GM18868 (cell line): ENCODE measurements at regions not wholly inside any gene's neighbourhood (a gene's known extent, or its start where the extent isn't known, plus 50 kb on each side); places are given as distances from the start of the nearest gene placed in this dataset.
"Not testable (repeated sequence)": the region's sequence is repeated elsewhere in the genome, so short reads cannot be mapped to it uniquely, and the experiment has no call there.

ENCODE experiments used
- ATAC-seq: cut with Tn5 transposase; IDR thresholded peaks from one replicate; pipeline ENCODE4 v1.9.1; 2021; ENCODE audit warnings: mild to moderate bottlenecking, moderate library complexity; ENCODE audit not compliant: unreplicated experiment

DNA sequence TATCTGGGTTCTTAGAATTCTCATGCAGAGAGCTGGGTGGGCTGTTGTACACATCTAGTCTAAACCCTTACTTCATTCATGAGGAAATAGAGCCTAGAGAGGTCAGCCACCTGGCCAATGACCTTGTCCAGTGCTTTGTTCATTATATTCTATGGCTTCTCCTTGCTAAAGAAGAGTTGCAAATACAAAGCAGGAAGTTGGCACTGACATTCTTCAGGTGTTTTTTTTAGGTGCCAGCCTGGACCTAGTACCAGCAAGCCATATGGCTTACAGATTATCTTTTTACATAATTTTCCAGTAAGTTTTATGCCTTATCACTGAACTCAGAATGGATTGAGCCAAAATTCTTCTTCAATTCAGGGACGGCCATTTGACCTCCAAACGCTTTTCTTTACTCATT is 54.7 kb upstream of the PGM2 start:
- ATAC-seq: no peak

DNA sequence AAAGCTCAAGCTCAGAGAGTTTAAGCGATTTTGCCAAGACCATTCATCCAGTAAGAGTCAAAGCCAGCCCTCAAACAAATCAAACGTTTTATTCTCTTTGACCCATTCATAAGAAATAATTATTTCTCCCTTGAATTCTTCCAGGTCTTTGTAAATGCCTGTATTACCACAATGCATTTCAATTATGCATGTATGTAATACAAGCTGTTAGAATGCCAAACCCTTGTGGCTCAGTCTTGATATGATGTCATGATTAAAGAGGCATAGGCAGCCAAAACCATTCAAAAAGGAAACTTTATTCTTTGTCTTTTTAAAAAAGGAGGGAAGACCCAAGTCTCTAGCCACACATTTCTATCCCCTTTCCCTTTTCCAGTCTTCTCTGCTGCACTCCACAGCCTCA is 56.5 kb upstream of the PGM2 start:
- ATAC-seq: no peak

DNA sequence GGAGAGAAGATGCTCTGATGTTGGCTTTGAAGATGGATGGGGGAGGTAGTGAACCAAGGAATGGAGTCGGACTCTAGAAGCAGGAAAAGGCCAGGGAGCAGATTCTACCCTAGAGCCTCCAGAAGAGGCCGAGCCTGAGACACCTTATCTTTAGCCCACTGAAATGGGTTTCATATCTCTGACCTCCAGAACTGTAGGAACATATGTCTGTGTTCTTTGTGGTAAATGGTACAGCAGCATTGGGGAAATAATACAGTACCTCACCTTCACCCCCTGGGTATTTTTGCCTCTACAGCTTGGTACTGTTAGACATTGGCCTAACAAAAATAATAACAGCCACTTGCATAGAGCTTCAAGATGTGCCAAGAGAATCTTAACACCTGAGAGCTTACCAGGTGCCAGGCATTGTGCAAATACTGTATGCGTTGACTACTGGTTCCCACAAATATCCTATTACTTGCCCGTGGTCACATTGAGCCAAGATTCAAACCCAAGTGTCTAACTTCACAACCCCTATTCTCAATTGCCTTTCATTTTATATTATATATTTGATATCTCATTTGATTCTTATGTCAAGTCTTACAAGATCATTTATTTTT is 57.0 kb upstream of the PGM2 start:
- no peak for ATAC-seq

DNA sequence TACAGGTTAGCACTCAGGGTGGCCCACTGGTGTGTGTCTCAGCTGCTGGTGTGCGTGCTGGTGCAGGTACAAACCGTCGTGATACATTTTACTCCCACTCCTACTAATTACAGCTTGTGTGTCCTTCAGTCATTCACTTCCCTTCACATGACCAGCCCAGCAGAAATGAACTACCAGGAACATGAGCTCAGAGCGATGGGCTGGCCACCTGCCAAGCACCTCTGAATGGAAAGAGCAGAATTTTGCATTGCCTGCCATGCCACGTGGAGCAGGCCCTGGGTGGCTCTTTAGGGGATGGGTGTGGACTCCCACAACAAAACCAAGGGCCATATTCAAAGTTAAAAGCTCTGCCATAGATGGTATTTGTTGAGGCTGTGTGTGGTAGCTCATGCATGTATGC is 58.9 kb upstream of the PGM2 start:
- ATAC-seq: no peak

DNA sequence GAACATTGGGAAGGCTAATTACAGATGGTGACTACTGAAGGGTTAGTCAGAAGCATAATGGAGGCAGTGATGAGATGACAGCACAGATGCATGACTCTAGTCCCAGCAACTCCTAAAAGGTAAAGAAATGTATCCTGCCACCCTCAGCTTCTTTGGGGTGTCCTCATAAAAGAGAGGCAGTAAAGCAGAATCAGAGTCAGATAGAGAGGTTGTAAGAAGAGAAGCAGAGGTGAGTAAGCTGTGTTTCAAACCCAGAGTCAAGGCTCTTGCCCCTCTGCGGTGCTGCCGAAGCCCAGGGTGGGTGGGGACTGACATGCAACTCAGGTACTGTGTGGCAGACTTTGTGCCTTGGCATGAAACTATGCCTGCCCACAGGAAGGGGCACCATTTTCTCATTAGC is 59.5 kb upstream of the PGM2 start:
- no peak for ATAC-seq

DNA sequence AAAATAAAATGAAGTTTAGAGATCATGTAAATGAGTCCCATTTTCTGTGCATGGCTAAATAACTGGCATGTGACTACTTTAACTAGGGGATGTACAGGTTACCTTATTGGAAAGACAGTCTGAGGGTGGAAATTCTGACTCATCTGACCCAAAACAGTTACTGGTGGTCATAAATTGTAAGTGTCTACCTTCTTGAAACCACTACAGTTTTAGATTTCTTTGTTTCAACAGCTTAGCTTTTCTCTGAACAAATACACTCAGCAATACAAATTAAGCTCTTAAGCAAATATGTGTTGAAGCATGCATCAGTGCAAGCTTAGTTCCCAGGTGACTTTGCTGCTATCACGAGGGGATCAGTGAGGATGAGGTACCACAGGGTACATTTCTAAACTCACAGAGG is 60.7 kb upstream of the PGM2 start:
- ATAC-seq: peak; percentile 89

DNA sequence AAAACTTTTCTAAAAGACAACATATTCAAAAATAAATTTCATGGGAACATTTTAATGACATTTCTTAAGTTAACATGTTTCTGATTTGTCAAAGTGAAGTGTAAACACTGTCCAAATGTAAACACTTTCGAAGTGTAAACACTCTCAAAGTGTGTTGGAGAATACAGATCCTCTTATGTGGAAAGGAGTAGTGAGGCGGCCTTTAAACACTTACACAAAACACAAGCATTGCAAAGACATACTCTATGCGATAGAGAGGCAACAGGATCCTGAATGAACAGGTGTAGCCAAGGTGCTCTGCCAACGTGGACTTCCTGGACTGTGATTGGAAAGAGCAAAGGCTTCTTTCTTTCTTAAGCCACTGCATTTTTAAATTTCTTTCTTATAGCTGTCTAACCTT is 62.7 kb upstream of the PGM2 start:
- no peak for ATAC-seq

DNA sequence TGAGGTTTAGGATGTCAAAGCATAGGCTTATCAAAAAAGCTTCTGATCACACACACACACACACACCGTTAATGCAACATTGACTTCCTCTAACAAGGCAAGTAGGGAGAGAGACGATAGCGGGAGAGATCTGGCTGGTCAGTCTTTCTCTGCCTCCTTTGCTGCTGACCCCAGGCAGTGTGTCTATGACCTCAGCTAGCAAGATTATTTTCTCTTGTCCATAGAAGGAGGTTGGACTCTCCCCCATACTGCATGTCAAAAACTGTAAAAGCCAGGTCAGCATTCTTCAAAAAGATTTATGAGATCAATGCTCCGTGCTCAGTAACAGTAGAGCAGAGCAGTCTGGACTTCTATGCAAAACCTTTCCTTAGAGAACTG is 63.5 kb upstream of the PGM2 start:
- ATAC-seq: no peak

DNA sequence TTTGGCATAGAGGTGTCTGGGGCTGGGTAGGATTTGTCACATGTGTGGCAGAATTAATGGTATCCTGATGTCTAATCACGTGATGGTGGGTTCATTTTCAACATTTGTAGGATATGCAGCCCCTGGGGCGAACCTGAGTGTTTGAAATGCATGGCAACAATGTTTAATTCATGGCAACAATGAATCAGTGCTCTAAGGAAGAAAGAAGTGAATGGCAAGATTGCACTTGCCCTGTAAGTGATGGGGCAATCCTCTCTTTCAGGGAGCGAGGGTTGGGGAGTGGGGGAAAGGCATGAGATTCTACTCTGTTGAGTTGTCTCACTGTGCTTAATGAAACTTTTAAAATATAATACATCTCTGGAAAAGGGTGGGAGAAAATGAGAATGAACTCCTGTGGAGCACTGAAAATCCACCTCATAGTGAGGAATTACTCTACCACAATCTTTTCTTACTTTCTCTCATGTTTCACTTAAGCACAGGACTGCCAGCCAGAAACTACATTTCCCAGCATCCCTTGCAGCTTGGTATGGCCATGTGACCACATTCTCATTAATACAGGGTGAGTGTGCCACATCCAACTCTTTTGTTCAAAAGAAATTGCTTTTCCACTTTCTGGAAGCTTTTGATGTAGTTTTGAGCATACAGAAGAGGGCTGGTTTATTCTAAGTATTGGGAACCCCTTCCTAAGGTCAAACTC is 64.0 kb upstream of the PGM2 start:
- ATAC-seq: no peak

DNA sequence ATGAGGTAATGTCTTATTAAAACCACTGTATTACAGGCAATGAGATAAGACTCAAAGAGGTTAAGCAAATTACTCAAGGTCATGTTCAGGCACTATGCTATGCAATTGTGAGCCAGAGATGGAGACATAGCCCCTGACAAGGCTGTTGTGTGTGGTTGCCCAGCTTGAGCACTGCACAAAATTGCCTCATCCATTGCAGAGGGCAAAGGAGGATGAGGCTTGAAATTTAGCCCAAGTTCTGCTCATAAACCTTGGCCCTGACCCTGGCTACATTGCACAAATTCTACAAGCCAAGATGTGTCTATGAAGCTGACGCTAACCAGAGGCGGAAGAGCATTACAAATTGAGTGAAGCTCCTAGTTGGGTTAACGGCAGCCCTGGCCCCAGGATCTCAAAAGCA is 65.6 kb upstream of the PGM2 start:
- no peak for ATAC-seq

DNA sequence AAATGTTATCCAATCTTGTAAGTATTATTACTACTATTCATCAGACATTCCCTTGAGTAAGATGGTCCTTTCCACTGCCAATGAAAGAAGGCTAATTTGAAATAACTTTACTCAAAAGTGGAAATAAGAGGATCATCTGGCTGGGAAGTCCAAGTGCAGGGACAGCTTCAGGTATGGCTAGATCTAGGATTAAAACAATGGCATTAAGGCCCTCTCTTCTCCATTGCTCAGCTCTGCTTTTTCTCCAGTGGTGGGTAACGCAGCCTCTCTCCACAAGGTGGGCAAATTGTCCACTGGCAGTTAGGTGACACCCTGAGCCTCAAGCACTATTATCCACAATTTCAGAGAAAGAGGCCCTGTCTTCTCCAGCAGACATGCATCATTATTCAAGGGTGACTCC is 66.7 kb upstream of the PGM2 start:
- no peak for ATAC-seq

DNA sequence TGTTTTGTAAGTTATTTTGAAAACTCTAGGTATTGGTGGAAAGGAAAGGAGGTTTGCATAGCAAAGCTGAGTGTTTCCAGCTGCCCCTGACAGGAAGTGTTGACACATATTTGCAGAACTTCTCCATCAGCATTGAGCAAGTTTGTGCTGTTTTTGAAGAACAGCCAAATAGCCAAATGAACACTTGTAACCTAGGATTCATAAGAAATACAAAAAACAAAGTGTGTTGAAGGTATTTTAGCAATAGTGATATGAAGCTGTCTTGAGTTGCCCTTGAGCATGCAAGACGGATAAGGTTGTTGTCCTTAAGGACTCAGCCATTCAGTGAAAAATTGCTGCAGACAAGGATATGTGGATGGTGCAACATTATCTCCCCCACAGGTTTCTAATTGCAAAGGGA is 68.3 kb upstream of the PGM2 start:
- ATAC-seq: no peak

DNA sequence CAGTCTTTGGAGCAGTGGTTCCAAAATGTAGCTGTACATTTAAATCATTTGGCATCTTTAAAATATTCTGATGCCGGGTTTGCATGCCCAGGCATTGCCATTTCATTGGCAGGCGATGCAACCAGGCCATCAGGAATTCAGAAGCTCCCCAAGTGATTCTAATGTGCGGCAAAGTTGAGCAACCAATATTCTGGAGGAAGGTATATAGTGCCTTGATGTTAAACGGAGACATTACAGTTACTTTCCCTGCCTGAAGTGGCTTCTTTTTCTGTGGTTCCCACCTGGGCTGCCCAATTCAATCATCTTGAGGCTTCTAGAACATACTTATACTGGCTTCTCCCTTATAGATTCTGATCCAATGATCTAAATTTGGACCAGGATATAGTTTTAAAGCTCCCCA is 68.7 kb upstream of the PGM2 start:
- ATAC-seq: no peak

DNA sequence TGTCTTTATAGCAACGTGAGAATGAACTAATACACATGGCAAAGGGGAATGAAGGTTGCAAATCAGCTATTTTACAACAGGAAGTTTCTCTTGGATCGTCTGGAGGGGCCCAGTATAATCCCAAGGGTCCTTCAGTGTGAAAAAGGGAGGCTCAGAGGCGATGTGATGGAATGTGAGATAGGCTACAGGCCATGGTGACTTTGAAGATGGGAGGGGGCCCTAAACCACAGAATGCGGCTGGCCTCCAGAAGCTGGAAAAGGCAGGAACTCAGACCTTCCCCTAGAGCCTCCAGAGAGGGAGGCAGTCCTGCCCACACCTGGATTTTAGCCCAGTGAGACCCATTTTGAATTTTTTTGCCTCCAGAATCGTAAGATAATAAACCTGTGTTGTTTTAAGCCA is 69.4 kb upstream of the PGM2 start:
- ATAC-seq: no peak

DNA sequence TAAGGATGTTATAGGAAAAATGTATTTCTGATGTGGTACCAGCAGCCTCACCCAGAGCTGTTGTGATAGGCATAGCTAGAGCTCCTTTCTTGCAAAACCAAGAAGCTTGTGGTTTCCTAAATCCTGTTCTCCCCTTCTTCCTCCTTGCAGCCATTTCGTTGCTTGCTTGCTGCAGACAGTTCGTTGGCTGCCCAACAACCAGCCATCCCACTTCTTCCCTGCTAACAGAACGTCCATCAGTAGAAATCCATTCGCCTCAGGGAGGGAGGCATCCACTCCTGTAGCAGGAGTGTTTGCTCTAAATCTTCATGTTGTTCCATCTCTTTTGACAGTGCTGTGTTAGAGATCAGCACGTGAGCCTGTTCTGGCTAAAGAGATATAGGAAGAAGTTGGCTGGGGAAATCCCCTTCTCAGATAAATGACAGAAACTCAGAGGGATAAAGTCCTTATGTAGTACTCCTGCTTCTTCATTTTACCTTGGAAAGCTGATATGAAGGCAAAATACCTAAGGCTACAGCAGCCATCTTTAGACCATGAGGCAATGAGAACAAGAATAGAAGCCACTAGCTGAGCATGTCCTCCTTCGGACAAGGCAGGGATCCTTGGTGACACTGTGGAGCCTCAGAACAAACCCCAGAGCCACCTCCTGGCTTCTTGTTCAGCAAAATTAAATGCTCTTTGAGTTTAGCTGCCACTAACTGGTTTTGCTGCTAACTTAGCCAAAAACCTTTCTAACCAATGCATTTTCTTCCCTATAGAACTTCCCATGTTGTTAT is 68.4 kb upstream of the RELL1 start:
- no peak for ATAC-seq

DNA sequence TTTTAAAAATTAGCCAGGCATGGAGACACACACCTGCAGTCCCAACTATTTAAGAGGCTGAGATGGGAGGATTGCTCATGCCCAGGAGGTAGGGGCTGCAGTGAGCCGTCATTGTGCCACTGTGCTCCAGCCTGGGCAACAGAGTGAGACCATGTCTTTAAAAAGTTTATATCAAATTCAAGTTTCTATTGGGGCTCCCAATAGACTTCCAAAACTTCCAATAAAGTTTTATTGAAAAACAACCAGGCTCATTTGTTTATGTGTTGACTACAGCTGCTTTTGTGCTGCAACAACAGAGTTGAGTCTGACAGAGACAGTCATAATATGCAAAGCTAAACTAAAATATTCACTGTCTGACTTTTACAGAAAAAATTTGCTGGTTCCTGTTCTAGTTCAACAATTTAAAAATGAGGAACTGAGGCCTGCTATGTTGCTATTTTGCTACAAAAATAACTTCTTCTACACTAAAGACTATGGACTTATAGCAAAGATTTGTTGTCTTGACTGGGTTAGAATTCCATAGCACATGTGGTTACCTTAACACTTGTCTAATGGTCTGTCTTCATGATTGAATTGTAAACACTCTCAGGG is 63.3 kb upstream of the RELL1 start:
- peak; percentile 68 for ATAC-seq

DNA sequence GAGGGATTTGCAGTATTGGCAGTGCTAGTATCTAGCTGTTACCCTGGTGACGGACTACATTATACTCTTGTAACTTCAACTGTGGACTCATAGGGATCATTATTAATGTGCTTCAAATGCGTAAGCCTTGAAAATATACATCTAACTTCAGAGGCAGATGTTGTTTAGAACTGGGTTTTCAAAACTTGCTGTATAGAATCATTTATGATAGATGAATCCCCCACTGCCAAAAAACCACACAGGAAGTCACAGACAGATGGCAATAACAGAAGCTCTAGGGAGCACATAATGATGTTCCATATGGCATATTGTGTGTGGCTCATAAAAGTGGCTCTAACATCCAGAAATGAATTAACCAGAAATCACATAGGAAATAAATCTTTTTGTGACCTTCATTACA is 62.3 kb upstream of the RELL1 start:
- ATAC-seq: peak; percentile 32

DNA sequence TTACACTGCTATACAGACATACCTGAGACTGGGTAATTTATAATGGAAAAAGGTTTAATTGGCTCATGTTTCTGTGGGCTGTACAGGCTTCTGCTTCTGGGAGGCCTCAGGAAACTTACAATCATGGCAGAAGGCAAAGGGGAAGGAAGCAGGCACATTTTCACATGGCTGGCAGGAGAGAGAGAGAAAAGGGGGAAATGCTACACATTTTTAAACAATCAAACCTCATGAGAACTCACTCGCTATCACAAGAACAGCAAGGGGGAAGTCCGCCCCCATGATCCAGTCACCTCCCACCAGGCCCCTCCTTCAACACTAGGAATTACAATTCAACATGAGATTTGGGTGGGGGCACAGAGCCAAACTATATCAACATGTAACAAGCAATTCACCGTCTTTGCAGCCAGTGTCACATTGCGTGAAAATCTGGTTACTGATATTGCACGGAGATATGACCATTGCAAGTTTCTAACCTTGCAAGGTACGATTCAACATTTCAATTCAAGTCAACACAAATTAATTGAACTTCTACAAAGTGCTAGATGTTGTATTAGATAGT is 61.7 kb upstream of the RELL1 start:
- ATAC-seq: no peak

DNA sequence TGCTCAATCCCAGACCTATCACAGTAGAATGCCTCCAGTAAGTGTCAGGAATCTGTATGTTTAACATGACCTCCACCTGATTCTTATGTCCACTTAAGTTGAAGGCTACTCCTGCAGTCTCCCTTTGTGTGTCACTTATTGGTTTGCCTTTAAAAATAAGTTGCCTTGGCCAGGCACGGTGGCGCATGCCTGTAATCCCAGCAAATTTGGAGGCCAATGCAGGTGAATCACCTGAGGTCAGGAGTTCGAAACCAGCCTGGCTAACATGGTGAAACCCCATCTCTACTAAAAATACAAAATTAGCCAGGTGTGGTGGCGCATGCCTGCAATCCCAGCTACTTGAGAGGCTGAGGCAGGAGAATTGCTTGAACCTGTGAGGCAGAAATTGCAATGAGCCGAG is 60.7 kb upstream of the RELL1 start:
- ATAC-seq: not testable (repeated sequence)

DNA sequence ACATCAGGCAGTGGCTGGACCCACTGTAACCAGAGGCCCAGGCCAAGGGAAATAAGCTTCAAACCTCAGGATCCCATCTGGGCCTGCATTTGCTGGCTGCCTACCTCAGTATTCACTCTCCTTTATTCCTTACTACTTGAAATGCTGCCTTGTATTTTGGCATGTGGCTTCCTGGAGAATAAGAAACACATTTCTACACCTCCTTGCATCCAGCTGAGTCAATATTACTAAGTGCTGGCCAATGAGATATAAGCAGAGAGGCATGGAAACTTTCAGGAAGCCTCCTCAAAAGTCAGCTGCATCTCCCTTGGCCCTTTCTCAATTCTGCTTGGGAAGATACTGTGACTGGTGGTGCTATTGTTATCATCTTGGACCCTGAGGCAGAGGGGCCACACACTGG is 59.8 kb upstream of the RELL1 start:
- ATAC-seq: no peak

DNA sequence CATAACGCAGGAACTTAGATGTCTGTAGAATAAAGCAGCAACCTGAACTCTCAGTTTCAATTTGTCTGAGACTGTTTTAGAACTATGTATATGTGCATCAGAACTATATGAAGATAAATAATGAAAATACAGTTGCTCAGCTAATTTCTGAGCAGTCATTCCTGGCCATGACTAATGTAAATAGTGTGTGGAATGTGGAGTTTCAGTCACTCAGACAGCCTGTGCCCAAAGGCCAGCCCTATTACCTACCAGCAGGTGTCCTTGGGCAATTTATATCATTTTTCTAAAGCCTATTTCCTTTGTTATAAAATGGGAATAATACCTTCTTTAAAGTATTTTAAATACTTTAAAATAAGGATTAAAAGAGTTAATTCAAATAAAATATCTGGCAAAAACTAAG is 56.0 kb upstream of the RELL1 start:
- no peak for ATAC-seq

DNA sequence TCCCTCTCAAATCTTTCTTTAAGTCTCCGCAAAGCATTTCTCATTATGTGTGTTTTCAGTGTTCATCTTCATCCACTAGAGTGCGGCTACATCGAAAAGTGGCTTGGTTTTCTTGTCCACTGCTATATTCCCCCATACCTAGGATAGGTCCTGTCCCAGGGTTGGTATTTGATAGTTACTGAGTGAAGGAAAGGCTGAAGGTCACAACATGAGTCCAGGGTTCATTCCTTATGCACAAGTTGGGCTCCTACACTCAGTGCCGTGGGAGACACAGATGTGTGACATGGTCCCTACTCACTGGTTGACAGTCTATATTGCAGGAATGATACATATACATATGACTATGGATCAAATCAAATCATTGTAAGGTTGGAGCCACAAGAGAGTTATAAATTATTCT is 55.4 kb upstream of the RELL1 start:
- no peak for ATAC-seq
